NB4 (cell line): ENCODE measurements at regions not wholly inside any gene's neighbourhood (a gene's known extent, or its start where the extent isn't known, plus 50 kb on each side); places are given as distances from the start of the nearest gene placed in this dataset.

ENCODE experiments used
- POLR2A ChIP-seq: IDR thresholded peaks from 2 replicates; pipeline ENCODE4 v1.6.1; 2011; ENCODE audit warnings: mild to moderate bottlenecking; ENCODE audit not compliant: insufficient read length; ENCODE audit errors: extremely low read depth
- TF ChIP-seq, protein P1 (sequence below): IDR thresholded peaks from one replicate; pipeline ENCODE4 v1.5.1; 2012; ENCODE audit warnings: low read depth, low read length
- TF ChIP-seq, protein P2 (sequence below): IDR thresholded peaks from 2 replicates; pipeline ENCODE4 v1.6.1; 2011; ENCODE audit warnings: low read depth, low read length

DNA sequence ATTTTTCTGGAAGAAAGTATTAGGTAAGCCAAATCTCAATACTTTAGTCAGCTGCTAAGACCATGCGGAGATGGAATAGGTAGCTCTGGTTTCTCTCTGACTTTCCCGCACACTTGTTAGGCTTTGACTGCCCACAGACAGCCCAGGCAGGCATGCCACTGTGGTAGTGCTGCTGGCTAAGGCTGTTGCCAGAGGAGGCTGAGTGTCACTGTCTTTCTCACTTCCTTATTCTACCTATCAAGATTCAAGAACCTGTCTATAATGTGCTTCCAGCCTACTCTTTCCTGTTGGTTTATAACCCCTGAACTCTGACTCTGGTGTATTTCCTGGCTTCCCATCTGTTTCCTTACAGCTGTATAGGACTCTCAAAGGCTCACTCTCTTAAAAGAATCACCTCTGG, 81.8 kb upstream of the TRPC5 start:
- TF ChIP-seq POLR2A = no peak
- TF ChIP-seq, protein P1, sequence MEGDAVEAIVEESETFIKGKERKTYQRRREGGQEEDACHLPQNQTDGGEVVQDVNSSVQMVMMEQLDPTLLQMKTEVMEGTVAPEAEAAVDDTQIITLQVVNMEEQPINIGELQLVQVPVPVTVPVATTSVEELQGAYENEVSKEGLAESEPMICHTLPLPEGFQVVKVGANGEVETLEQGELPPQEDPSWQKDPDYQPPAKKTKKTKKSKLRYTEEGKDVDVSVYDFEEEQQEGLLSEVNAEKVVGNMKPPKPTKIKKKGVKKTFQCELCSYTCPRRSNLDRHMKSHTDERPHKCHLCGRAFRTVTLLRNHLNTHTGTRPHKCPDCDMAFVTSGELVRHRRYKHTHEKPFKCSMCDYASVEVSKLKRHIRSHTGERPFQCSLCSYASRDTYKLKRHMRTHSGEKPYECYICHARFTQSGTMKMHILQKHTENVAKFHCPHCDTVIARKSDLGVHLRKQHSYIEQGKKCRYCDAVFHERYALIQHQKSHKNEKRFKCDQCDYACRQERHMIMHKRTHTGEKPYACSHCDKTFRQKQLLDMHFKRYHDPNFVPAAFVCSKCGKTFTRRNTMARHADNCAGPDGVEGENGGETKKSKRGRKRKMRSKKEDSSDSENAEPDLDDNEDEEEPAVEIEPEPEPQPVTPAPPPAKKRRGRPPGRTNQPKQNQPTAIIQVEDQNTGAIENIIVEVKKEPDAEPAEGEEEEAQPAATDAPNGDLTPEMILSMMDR = no peak
- TF ChIP-seq, protein P2, sequence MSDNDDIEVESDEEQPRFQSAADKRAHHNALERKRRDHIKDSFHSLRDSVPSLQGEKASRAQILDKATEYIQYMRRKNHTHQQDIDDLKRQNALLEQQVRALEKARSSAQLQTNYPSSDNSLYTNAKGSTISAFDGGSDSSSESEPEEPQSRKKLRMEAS = no peak
